Heart left ventricle (tissue), 16 donors: ENCODE measurements at regions not wholly inside any gene's neighbourhood (a gene's known extent, or its start where the extent isn't known, plus 50 kb on each side); places are given as distances from the start of the nearest gene placed in this dataset.
A peak's percentile ranks its signal among the peaks of the same experiment; 100 is the strongest.

Experiments
- ATAC-seq, 4 donors: fragments of 200-7000 bp; cut with Tn5 transposase; one replicate each; pipeline ENCODE4 v1.9.1; 2020 to 2022; ENCODE audit warnings: moderate library complexity in 4 of 4, mild to moderate bottlenecking in 3 of 4, moderate number of reproducible peaks in 1 of 4
- DNase-seq, 5 donors: peaks; one replicate each; pipeline ENCODE4 v3.0.0-alpha.2; 2020
- H3K27ac ChIP-seq, 12 donors: fragments of 200-600 bp; sonication (generic) in 4 of 12; one replicate each; pipeline versions ENCODE4 v1.5.0 to v1.8.0; 2016 to 2022; ENCODE audit warnings: mild to moderate bottlenecking in 2 of 12
- H3K27me3 ChIP-seq, 9 donors: fragments of 200-600 bp; sonication (generic) in 2 of 9; one replicate each; pipeline versions ENCODE4 v1.5.1 to v1.8.0; 2016 to 2022; ENCODE audit warnings: mild to moderate bottlenecking in 3 of 9
- H3K36me3 ChIP-seq, 9 donors: fragments of 200-600 bp; sonication (generic) in 2 of 9; one replicate each; pipeline versions ENCODE4 v1.5.0 to v1.8.0; 2018 to 2022; ENCODE audit warnings: mild to moderate bottlenecking in 2 of 9
- H3K4me1 ChIP-seq, 12 donors: fragments of 200-600 bp; sonication (generic) in 4 of 12; one replicate each; pipeline versions ENCODE4 v1.5.0 to v1.8.0; 2016 to 2022; ENCODE audit warnings: mild to moderate bottlenecking in 3 of 12
- H3K4me3 ChIP-seq, 12 donors: fragments of 200-600 bp; sonication (generic) in 4 of 12; one replicate each; pipeline versions ENCODE4 v1.5.0 to v1.8.0; 2017 to 2022; ENCODE audit warnings: mild to moderate bottlenecking in 9 of 12, moderate library complexity in 4 of 12
- H3K9me3 ChIP-seq, 12 donors: fragments of 200-600 bp; sonication (generic) in 4 of 12; one replicate each; pipeline versions ENCODE4 v1.5.0 to v1.8.0; 2016 to 2022; ENCODE audit warnings: mild to moderate bottlenecking in 1 of 12
- CTCF ChIP-seq, 12 donors: fragments of 200-600 bp; sonication (generic) in 4 of 12; IDR thresholded peaks; one replicate each; pipeline versions ENCODE4 v1.5.0 to v1.8.0; 2018 to 2022; ENCODE audit warnings: antibody characterized with exemption in 12 of 12, mild to moderate bottlenecking in 5 of 12
- POLR2A ChIP-seq, 2 donors: fragments of 450-650 bp; IDR thresholded peaks; one replicate each; pipeline ENCODE4 v1.6.1; 2017; ENCODE audit warnings: antibody characterized with exemption in 2 of 2, mild to moderate bottlenecking in 2 of 2, moderate library complexity in 2 of 2
- WGBS, 4 donors: extraction: QIAGEN DNeasy Blood & Tissue Kit in 2 of 4; methylation state at CpG; one replicate each; pipeline versions ENCODE4 v1.1.5 to v1.1.7; 2013 to 2018; 5-methylcytosine and 5-hydroxymethylcytosine counted together
- intact Hi-C, 10 donors: fragments of 100-400 bp; cut with DNase I; formaldehyde crosslinking; loops; one replicate each; pipeline versions ENCODE4 v1.11.1 to v1.14.2; 2022
- donor health status: ischemic (EF 13 %, LVEDD 7.1; RV severe dilation, severe dysfunction).
- donor health status: healthy with polysubstance abuse.
- donor health status: DM: no; HTN: yes; CAD: no.
- donor health status: DM: no; HTN: no; CAD: no.
- donor health status: ischemic (EF 25% LVEDD 6.9; RV normal size, moderate dysfunction).
- donor health status: ischemic (EF 25% LVEDD 5.7; RV mildly dilated, moderate dysfunction).
- donor health status: healthy.
- donor health status: DM: yes; HTN: yes; CAD: no.
- donor health status: ischemic (EF 35%, LVEDD 5.7; RV mildly dilated, moderate dysfunction).
- donor health status: nonischemic (EF 11% LVEDD 7.7; RV severe dilation, severe dysfunction).
- donor health status: DM: yes; HTN: yes; CAD: no.
- donor health status: PGD.
- donor health status: ischemic (EF 29% LVEDD 5.4; RV normal size, mild dysfunction).
- donor health status: nonischemic (EF 23%, LVEDD 6.1; RV moderate dilation, normal function).

- 90 to 92% (median 90%) methylated on average over 12 of the region's 12 CpGs for WGBS, 4 donors
- no peak overlapping the region for H3K27ac ChIP-seq
- peaks cover 0 to 14% (median 0%) of the 10 kb centered on the region in 12 donors for H3K4me1 ChIP-seq
- H3K4me3 ChIP-seq = no peak overlapping the region
- no peaks in the 10 kb centered on the region for H3K9me3 ChIP-seq
- DNase-seq = no peak
- no peak for ATAC-seq
- H3K36me3 ChIP-seq = no peaks in the 10 kb centered on the region
- H3K27me3 ChIP-seq = no peaks in the 10 kb centered on the region
- intact Hi-C loops = no loop called here
- no peak for TF ChIP-seq CTCF (IDR thresholded peaks at IDR 0.05)
- TF ChIP-seq POLR2A (IDR thresholded peaks at IDR 0.05) = no peak
These were observed 69.1 kb downstream of the COPRS start for GRCh38 chr17:31789707-31790505.

GRCh38 chr17:31788956-31789355 lies 70.1 kb downstream of the COPRS start:
- Histone ChIP-seq H3K4me1 (peaks cover 0 to 14% (median 0%) of the 10 kb centered on the region in 12 donors), H3K36me3 (no peaks in the 10 kb centered on the region), H3K4me3 (no peak overlapping the region), H3K27me3 (no peaks in the 10 kb centered on the region), H3K27ac (peak overlapping the region in 1 of 12 donors; percentile 70), H3K9me3 (no peaks in the 10 kb centered on the region)
- WGBS, 4 donors = 95 to 98% (median 97%) methylated on average over 4 of the region's 4 CpGs
- intact Hi-C loops = no loop called here
- ATAC-seq = no peak
- no peak for DNase-seq
- TF ChIP-seq CTCF (IDR thresholded peaks at IDR 0.05) (no peak), POLR2A (IDR thresholded peaks at IDR 0.05) (no peak)

GRCh38 chr17:31788571-31788946 lies 70.5 kb downstream of the COPRS start:
- H3K27me3 ChIP-seq = no peaks in the 10 kb centered on the region
- ATAC-seq (no peak), DNase-seq (no peak)
- WGBS, 4 donors = 42 to 62% (median 46%) methylated on average over 3 of the region's 3 CpGs
- no peaks in the 10 kb centered on the region for H3K36me3 ChIP-seq
- no peaks in the 10 kb centered on the region for H3K9me3 ChIP-seq
- intact Hi-C loops = no loop called here
- H3K27ac ChIP-seq = peak overlapping the region in 2 of 12 donors; percentile 33 to 70
- H3K4me3 ChIP-seq = no peak overlapping the region
- TF ChIP-seq CTCF (IDR thresholded peaks at IDR 0.05) (no peak), POLR2A (IDR thresholded peaks at IDR 0.05) (no peak)
- peaks cover 0 to 14% (median 0%) of the 10 kb centered on the region in 12 donors for H3K4me1 ChIP-seq

- Histone ChIP-seq H3K4me3 (no peak overlapping the region), H3K27ac (peak overlapping the region in 2 of 12 donors; percentile 33 to 76), H3K27me3 (no peaks in the 10 kb centered on the region), H3K36me3 (no peaks in the 10 kb centered on the region), H3K4me1 (peaks cover 0 to 14% (median 0%) of the 10 kb centered on the region in 12 donors), H3K9me3 (no peaks in the 10 kb centered on the region)
- 46 to 57% (median 49%) methylated on average over 7 of the region's 7 CpGs for WGBS, 4 donors
- TF ChIP-seq CTCF (IDR thresholded peaks at IDR 0.05) (no peak), POLR2A (IDR thresholded peaks at IDR 0.05) (no peak)
- intact Hi-C loops = no loop called here
- ATAC-seq (peak in 3 of 4 donors; percentile 16 to 84 (median 68)), DNase-seq (peak in 1 of 5 donors; percentile 42)
These were observed 71.0 kb downstream of the COPRS start for GRCh38 chr17:31787857-31788570.
